ENCODE measurements at regions not wholly inside any gene's neighbourhood (a gene's known extent, or its start where the extent isn't known, plus 50 kb on each side); places are given as distances from the start of the nearest gene placed in this dataset.

DNA sequence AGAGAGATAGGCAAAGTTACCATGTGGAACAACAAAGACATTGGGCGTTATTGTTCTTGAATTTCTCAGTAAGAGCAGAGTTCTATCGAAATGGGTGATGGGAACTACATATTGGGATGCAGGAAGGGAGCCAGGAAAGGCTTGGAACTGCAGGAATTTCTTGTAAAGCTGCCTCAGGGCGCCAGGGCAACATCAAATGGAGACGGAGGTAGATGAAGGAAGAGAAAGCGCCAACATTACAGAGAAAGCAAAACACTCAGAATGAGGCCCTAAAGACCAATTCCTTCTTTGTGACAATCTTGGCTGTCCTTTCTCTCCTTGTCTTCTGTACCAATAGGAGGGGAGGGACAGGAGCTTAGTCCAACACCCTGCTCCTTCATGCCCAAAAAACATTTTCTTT lies 148.4 kb downstream of the RPAP3 start:
- no peaks in the 10 kb centered on the region for H3K4me1 ChIP-seq (ENCODE audit: control insufficient read depth in 1 of 2, insufficient read depth in 2 of 2, low read length in 2 of 2)
- no peak overlapping the region for H3K4me3 ChIP-seq (ENCODE audit: low read depth in 1 of 2, low read length in 2 of 2)
- H3K9me3 ChIP-seq (ENCODE audit: control insufficient read depth in 1 of 2, low read length in 2 of 2) = peaks cover 4 to 5% of the 10 kb centered on the region in 2 donors
- no peaks in the 10 kb centered on the region for H3K27me3 ChIP-seq (ENCODE audit: low read depth, low read length)
- no peak overlapping the region for H3K27ac ChIP-seq (ENCODE audit: low read length)
- H3K36me3 ChIP-seq (ENCODE audit: control insufficient read depth in 1 of 2, insufficient read depth in 2 of 2, low read length in 2 of 2) = no peaks in the 10 kb centered on the region

DNA sequence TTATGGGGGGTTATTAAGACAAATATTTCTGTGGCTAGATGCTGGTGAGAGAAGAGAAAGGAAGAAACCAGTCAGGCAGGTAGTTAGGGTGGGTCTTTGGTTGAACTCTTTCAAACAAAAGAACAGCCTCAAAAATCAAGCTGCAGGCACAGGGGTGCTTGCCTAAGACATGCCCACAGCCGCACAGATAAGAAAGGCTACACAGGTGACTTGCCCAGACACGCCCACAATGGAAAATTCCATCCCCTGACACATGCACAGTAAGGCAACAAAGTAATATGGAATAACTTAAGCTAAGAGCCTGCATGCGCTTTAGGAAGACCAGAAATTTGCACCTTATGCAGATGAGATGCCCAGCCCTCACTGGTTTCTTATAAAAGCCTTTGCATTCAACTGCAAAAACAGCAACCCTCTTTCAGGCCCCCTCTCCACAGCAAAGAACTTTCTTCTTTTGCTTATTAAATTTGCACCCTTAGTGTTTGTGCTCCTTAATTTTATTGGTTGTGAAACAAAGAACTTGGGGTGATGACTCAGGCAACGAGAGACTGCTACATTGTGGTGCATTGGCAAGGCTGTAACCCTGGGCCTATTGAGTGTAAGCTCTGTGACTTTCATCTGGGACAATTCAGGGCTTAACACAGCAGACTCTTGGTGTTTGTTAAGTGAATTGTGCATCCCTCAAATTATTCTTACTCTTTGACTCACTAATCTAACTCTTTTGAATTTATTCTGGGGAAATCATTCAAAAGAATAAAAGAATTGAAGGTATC lies 149.4 kb downstream of the RPAP3 start:
- no peaks in the 10 kb centered on the region for H3K27me3 ChIP-seq (ENCODE audit: low read depth, low read length)
- no peak overlapping the region for H3K4me3 ChIP-seq (ENCODE audit: low read depth in 1 of 2, low read length in 2 of 2)
- H3K9me3 ChIP-seq (ENCODE audit: control insufficient read depth in 1 of 2, low read length in 2 of 2) = peaks cover 4 to 5% of the 10 kb centered on the region in 2 donors
- H3K4me1 ChIP-seq (ENCODE audit: control insufficient read depth in 1 of 2, insufficient read depth in 2 of 2, low read length in 2 of 2) = peaks cover 0 to 8% of the 10 kb centered on the region in 2 donors
- H3K27ac ChIP-seq (ENCODE audit: low read length) = no peak overlapping the region
- H3K36me3 ChIP-seq (ENCODE audit: control insufficient read depth in 1 of 2, insufficient read depth in 2 of 2, low read length in 2 of 2) = no peaks in the 10 kb centered on the region

DNA sequence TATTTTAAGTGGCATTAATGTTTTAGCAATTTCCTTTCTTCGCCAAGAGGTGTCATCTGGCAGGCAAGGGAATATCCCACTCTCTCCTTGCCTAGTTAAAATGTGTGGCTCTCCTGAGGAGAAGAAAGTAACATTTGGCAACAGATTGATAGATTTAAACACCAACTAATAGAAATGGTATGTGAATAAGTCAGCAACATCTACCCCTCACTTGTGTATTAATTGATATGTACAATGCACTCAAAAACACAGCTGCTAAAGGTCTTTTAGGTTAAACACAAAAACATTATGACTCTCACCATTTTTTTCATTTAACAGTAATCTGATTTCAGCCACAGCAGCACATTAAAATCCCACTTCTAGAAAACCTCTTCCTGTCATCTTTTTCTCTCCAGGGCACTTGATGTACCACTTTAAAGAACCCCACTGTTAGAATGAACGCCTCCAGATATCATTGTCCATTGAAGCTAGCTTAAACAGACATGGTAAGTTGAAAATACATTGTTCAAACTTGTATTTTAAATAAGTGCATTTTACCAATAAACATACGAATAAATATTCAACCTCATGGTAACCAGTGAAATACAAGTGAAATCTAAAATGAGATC lies 151.7 kb downstream of the RPAP3 start:
- no peak overlapping the region for H3K27ac ChIP-seq (ENCODE audit: low read length)
- peaks cover 0 to 19% of the 10 kb centered on the region in 2 donors for H3K4me1 ChIP-seq (ENCODE audit: control insufficient read depth in 1 of 2, insufficient read depth in 2 of 2, low read length in 2 of 2)
- no peaks in the 10 kb centered on the region for H3K36me3 ChIP-seq (ENCODE audit: control insufficient read depth in 1 of 2, insufficient read depth in 2 of 2, low read length in 2 of 2)
- no peaks in the 10 kb centered on the region for H3K27me3 ChIP-seq (ENCODE audit: low read depth, low read length)
- H3K4me3 ChIP-seq (ENCODE audit: low read depth in 1 of 2, low read length in 2 of 2) = no peak overlapping the region
- H3K9me3 ChIP-seq (ENCODE audit: control insufficient read depth in 1 of 2, low read length in 2 of 2) = peaks cover 4 to 5% of the 10 kb centered on the region in 2 donors

DNA sequence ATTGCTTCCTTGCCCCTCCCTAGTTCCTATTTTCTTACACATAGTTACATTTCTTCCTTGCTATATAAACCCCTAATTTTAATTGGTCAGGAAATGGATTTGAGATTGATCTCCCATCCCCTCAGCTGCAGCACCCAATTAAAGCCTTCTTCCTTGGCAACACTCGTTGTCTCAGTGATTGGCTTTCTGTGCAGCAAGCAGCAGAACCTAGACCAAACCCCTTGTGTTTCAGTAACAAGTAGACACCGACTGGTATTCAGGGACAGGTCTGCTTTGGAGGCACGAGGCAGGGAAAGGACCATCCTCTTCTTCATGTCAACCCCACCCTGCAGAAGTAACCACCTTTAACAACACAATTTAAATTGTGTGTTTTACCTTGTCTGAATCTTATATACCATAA lies 152.6 kb downstream of the RPAP3 start:
- Histone ChIP-seq H3K4me1 (ENCODE audit: control insufficient read depth in 1 of 2, insufficient read depth in 2 of 2, low read length in 2 of 2) (peaks cover 0 to 19% of the 10 kb centered on the region in 2 donors), H3K4me3 (ENCODE audit: low read depth in 1 of 2, low read length in 2 of 2) (no peak overlapping the region), H3K27me3 (ENCODE audit: low read depth, low read length) (no peaks in the 10 kb centered on the region), H3K9me3 (ENCODE audit: control insufficient read depth in 1 of 2, low read length in 2 of 2) (peaks cover 4 to 5% of the 10 kb centered on the region in 2 donors), H3K36me3 (ENCODE audit: control insufficient read depth in 1 of 2, insufficient read depth in 2 of 2, low read length in 2 of 2) (no peaks in the 10 kb centered on the region), H3K27ac (ENCODE audit: low read length) (no peak overlapping the region)

DNA sequence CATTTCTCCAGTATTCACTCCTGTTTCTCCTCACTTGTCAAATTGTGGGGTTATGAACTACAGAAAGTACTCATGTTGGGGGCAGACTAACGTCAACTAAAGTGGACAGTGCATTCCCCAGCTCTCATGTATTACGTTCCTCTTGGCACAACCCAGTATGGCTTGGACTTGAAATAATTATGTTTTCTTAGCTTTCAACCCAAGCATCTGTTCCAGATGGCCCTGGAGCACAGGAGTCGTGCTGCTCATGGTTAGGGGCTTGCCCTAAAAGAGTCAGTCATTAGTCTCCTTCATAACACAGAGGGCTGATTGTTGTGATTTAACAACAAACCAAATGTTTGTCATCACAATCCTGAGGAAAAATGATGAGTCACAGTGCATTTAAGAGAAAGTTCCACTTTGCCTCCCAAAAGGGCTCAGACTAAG lies 154.4 kb downstream of the RPAP3 start:
- no peaks in the 10 kb centered on the region for H3K36me3 ChIP-seq (ENCODE audit: control insufficient read depth in 1 of 2, insufficient read depth in 2 of 2, low read length in 2 of 2)
- H3K27ac ChIP-seq (ENCODE audit: low read length) = no peak overlapping the region
- H3K4me1 ChIP-seq (ENCODE audit: control insufficient read depth in 1 of 2, insufficient read depth in 2 of 2, low read length in 2 of 2) = peaks cover 0 to 19% of the 10 kb centered on the region in 2 donors
- peaks cover 4 to 5% of the 10 kb centered on the region in 2 donors for H3K9me3 ChIP-seq (ENCODE audit: control insufficient read depth in 1 of 2, low read length in 2 of 2)
- no peak overlapping the region for H3K4me3 ChIP-seq (ENCODE audit: low read depth in 1 of 2, low read length in 2 of 2)
- H3K27me3 ChIP-seq (ENCODE audit: low read depth, low read length) = no peaks in the 10 kb centered on the region

DNA sequence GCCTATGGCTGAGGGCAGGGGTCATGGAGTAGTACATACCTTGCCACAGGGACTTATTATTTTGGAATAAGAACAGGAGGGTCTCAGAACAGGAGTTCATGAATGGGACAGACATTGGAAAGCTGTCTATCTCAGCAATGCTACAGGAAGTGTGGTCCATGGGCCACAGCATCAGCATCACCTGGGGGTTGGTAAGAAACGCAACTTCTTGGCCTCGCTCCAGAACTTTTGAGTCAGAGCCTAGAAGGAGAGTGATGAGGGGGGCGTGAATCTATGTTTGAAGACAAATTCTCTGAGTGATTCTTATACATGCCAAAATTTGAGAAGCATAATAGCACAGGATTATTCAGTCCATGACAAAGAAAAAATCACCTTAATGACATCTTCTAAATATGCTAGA lies 156.6 kb downstream of the RPAP3 start:
- Histone ChIP-seq H3K9me3 (ENCODE audit: control insufficient read depth in 1 of 2, low read length in 2 of 2) (peaks cover 4 to 5% of the 10 kb centered on the region in 2 donors), H3K36me3 (ENCODE audit: control insufficient read depth in 1 of 2, insufficient read depth in 2 of 2, low read length in 2 of 2) (no peaks in the 10 kb centered on the region), H3K27me3 (ENCODE audit: low read depth, low read length) (no peaks in the 10 kb centered on the region), H3K4me3 (ENCODE audit: low read depth in 1 of 2, low read length in 2 of 2) (no peak overlapping the region), H3K4me1 (ENCODE audit: control insufficient read depth in 1 of 2, insufficient read depth in 2 of 2, low read length in 2 of 2) (peaks cover 0 to 19% of the 10 kb centered on the region in 2 donors), H3K27ac (ENCODE audit: low read length) (no peak overlapping the region)

DNA sequence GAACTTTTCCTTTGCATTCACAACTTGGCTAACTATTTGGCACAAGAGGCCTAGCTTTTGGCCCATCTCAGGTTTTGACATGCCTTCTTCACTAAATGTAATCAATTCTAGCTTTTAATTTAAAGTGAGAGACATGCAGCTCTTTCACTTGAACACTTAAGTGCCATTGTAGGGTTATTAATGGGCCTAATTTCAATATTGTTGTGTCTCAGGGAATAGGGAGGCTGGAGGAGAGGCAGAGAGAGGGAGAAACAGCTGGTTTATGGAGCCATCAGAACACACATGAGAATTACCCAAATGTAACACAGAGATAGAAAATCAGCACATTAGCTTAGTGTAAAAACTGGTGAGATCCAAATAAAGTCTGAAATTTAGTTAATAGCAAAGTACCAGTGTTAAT lies 157.4 kb downstream of the RPAP3 start:
- H3K27ac ChIP-seq (ENCODE audit: low read length) = no peak overlapping the region
- peaks cover 0 to 19% of the 10 kb centered on the region in 2 donors for H3K4me1 ChIP-seq (ENCODE audit: control insufficient read depth in 1 of 2, insufficient read depth in 2 of 2, low read length in 2 of 2)
- H3K4me3 ChIP-seq (ENCODE audit: low read depth in 1 of 2, low read length in 2 of 2) = no peak overlapping the region
- H3K27me3 ChIP-seq (ENCODE audit: low read depth, low read length) = no peaks in the 10 kb centered on the region
- H3K36me3 ChIP-seq (ENCODE audit: control insufficient read depth in 1 of 2, insufficient read depth in 2 of 2, low read length in 2 of 2) = no peaks in the 10 kb centered on the region
- H3K9me3 ChIP-seq (ENCODE audit: control insufficient read depth in 1 of 2, low read length in 2 of 2) = peaks cover 1 to 5% of the 10 kb centered on the region in 2 donors

DNA sequence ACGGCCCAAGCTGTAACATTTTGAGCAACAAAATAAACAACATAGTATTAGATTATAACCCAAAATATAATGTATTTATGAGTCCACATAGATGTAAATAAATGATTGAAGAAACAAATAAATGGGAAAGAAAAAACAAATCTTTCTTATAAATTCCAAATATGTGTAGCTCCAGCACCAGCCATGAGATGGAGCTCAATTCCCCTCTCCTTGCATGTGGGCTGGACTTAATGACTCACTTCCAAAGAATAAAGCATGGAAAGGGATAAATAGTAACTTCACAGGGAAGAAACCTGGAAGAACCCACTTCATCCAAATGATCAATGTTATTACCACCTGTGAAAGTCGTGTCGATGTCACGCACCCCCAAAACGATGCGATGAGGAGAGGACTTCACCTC lies 158.8 kb downstream of the RPAP3 start:
- no peaks in the 10 kb centered on the region for H3K27me3 ChIP-seq (ENCODE audit: low read depth, low read length)
- no peak overlapping the region for H3K27ac ChIP-seq (ENCODE audit: low read length)
- H3K4me3 ChIP-seq (ENCODE audit: low read depth in 1 of 2, low read length in 2 of 2) = no peak overlapping the region
- peaks cover 0 to 17% of the 10 kb centered on the region in 2 donors for H3K4me1 ChIP-seq (ENCODE audit: control insufficient read depth in 1 of 2, insufficient read depth in 2 of 2, low read length in 2 of 2)
- H3K9me3 ChIP-seq (ENCODE audit: control insufficient read depth in 1 of 2, low read length in 2 of 2) = no peaks in the 10 kb centered on the region
- no peaks in the 10 kb centered on the region for H3K36me3 ChIP-seq (ENCODE audit: control insufficient read depth in 1 of 2, insufficient read depth in 2 of 2, low read length in 2 of 2)

DNA sequence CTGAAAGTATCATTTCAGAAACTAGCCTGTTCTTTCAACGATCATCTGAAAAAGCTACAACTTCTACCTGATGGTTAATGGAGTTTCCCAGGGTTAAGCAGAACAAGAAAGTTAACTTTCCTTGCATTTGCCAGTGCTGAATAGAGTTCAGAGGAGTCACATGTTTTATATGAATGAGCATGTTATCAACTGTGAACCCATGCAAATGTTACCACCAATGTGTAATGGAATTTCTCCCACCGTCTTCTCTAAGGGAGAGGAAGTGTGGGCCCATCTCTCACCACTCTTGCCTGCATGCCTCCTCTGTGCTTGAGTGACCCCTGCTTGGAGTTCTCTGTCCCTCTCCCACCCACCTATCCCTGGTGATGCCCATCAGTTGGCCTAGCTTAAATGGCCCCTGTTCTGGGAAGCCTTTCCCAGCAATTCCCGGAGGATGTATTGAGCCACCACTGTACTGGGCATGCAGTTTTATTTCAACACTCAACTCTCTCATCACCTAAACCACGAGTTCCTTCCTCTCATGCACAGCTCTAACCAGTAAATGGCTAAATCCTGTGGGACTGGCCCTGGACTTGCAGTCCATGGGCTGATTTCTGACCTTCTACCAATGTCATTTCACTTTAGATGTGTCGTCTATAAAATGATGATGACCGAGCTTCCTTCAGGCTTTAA lies 159.8 kb downstream of the RPAP3 start:
- Histone ChIP-seq H3K9me3 (ENCODE audit: control insufficient read depth in 1 of 2, low read length in 2 of 2) (no peaks in the 10 kb centered on the region), H3K4me1 (ENCODE audit: control insufficient read depth in 1 of 2, insufficient read depth in 2 of 2, low read length in 2 of 2) (peaks cover 0 to 7% of the 10 kb centered on the region in 2 donors), H3K27me3 (ENCODE audit: low read depth, low read length) (no peaks in the 10 kb centered on the region), H3K36me3 (ENCODE audit: control insufficient read depth in 1 of 2, insufficient read depth in 2 of 2, low read length in 2 of 2) (no peaks in the 10 kb centered on the region), H3K27ac (ENCODE audit: low read length) (no peak overlapping the region), H3K4me3 (ENCODE audit: low read depth in 1 of 2, low read length in 2 of 2) (no peak overlapping the region)

DNA sequence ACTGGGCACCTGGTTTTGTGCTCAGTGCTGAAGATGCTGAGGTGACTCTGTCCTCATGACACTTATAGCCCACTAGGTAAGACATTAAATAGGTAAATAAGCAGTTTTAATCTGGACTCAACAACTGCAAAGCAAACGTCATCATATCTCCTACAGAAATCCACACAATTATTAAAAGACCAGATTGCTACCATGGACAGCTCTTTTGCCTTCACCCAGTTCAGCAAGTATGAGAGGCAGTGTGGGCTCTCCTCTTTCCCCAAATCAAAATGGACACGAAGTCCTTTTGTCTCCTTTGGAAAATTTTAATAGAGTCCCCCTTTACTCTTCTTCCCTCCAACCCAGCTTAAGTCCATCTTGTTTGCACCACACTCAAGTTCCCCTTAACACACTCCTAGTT lies 171.1 kb downstream of the RPAP3 start:
- H3K36me3 ChIP-seq (ENCODE audit: control insufficient read depth in 1 of 2, insufficient read depth in 2 of 2, low read length in 2 of 2) = no peaks in the 10 kb centered on the region
- H3K4me3 ChIP-seq (ENCODE audit: low read depth in 1 of 2, low read length in 2 of 2) = no peak overlapping the region
- peaks cover 0 to 6% of the 10 kb centered on the region in 2 donors for H3K9me3 ChIP-seq (ENCODE audit: control insufficient read depth in 1 of 2, low read length in 2 of 2)
- no peak overlapping the region for H3K27ac ChIP-seq (ENCODE audit: low read length)
- no peaks in the 10 kb centered on the region for H3K27me3 ChIP-seq (ENCODE audit: low read depth, low read length)
- H3K4me1 ChIP-seq (ENCODE audit: control insufficient read depth in 1 of 2, insufficient read depth in 2 of 2, low read length in 2 of 2) = no peaks in the 10 kb centered on the region

DNA sequence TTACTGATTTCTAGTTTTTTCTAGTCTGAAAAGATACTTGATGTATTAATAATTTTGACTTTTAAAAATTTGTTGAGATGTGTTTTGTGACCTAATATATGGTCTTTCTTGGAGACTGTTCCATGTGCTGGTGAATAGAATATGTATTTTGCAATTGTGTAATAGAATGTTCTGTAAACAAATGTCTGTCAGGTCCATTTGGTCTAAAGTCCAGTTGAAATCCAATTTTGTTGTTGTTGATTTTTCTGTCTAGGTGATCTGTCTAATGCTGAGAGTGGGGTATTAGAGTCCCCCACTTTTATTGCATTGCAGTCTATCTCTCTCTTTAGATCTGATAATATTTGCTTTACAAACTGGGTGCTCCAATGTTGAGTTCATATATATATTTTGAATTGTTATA lies 175.8 kb downstream of the RPAP3 start:
- H3K27me3 ChIP-seq (ENCODE audit: low read depth, low read length) = no peaks in the 10 kb centered on the region
- no peak overlapping the region for H3K4me3 ChIP-seq (ENCODE audit: low read depth in 1 of 2, low read length in 2 of 2)
- H3K4me1 ChIP-seq (ENCODE audit: control insufficient read depth in 1 of 2, insufficient read depth in 2 of 2, low read length in 2 of 2) = no peaks in the 10 kb centered on the region
- no peak overlapping the region for H3K27ac ChIP-seq (ENCODE audit: low read length)
- H3K36me3 ChIP-seq (ENCODE audit: control insufficient read depth in 1 of 2, insufficient read depth in 2 of 2, low read length in 2 of 2) = no peaks in the 10 kb centered on the region
- peaks cover 0 to 6% of the 10 kb centered on the region in 2 donors for H3K9me3 ChIP-seq (ENCODE audit: control insufficient read depth in 1 of 2, low read length in 2 of 2)

All from muscle layer of duodenum (tissue), 2 donors.